CD14-positive monocyte (primary cell): ENCODE measurements at regions not wholly inside any gene's neighbourhood (a gene's known extent, or its start where the extent isn't known, plus 50 kb on each side); places are given as distances from the start of the nearest gene placed in this dataset.

Source experiments
- DNase-seq, 3 donors: peaks; one replicate each; pipeline ENCODE4 v3.0.0-alpha.2; 2011 to 2022
- H2AFZ ChIP-seq: 2 replicates; pipeline ENCODE4 v1.6.0; 2012; ENCODE audit warnings: mild to moderate bottlenecking, low read depth, low read length, inconsistent platforms; ENCODE audit not compliant: insufficient read depth, poor library complexity, severe bottlenecking
- H3K27ac ChIP-seq, 2 donors: 1 replicate in 1 of 2; 2 replicates in 1 of 2; pipeline ENCODE4 v1.5.1; 2012 to 2013; ENCODE audit warnings: low read length in 2 of 2, control low read depth in 1 of 2, inconsistent platforms in 1 of 2, low read depth in 1 of 2, mild to moderate bottlenecking in 1 of 2
- H3K27me3 ChIP-seq, 2 donors: one replicate each; pipeline versions ENCODE4 v1.6.0 to v1.6.1; 2011 to 2013; ENCODE audit warnings: low read length in 2 of 2; ENCODE audit not compliant: control insufficient read depth in 2 of 2, insufficient read depth in 2 of 2
- H3K36me3 ChIP-seq, 2 donors: replicated peaks in 1 of 2; 1 replicate in 1 of 2; 2 replicates in 1 of 2; pipeline versions ENCODE4 v1.5.1 to v1.6.1; 2012 to 2013; ENCODE audit warnings: low read length in 2 of 2, control low read depth in 1 of 2, inconsistent platforms in 1 of 2, mild to moderate bottlenecking in 1 of 2; ENCODE audit not compliant: insufficient read depth in 2 of 2, control insufficient read depth in 1 of 2
- H3K4me1 ChIP-seq, 2 donors: 1 replicate in 1 of 2; 2 replicates in 1 of 2; pipeline versions ENCODE4 v1.5.1 to v1.6.1; 2012 to 2013; ENCODE audit warnings: low read length in 2 of 2, control low read depth in 1 of 2, inconsistent platforms in 1 of 2, mild to moderate bottlenecking in 1 of 2, moderate library complexity in 1 of 2; ENCODE audit not compliant: insufficient read depth in 2 of 2, control insufficient read depth in 1 of 2
- H3K4me2 ChIP-seq: replicated peaks from 2 replicates; pipeline ENCODE3; 2012; ENCODE audit warnings: low read length, moderate library complexity, mild to moderate bottlenecking; ENCODE audit not compliant: poor library complexity, severe bottlenecking; ENCODE audit errors: extremely low read depth
- H3K4me3 ChIP-seq, 3 experiments: fragments of 200-600 bp in 1 of 3; sonication (generic) in 1 of 3; replicated peaks in 1 of 3; 1 replicate in 2 of 3; 2 replicates in 1 of 3; pipeline ENCODE4 v1.5.1; 2011 to 2013; ENCODE audit warnings: low read length in 3 of 3, mild to moderate bottlenecking in 3 of 3, control low read depth in 2 of 3, low read depth in 2 of 3, inconsistent platforms in 1 of 3, moderate library complexity in 1 of 3
- H3K79me2 ChIP-seq: 2 replicates; pipeline ENCODE4 v1.6.0; 2012; ENCODE audit warnings: mild to moderate bottlenecking, control low read depth, inconsistent platforms, low read length, moderate library complexity; ENCODE audit not compliant: insufficient read depth
- H3K9ac ChIP-seq: 2 replicates; pipeline ENCODE4 v1.6.0; 2017; ENCODE audit warnings: low read length, mild to moderate bottlenecking; ENCODE audit not compliant: insufficient read depth, poor library complexity, severe bottlenecking
- H3K9me3 ChIP-seq, 2 donors: replicated peaks in 1 of 2; 1 replicate in 1 of 2; 2 replicates in 1 of 2; pipeline versions ENCODE4 v1.5.1 to v1.6.1; 2012 to 2013; ENCODE audit warnings: low read length in 2 of 2, control low read depth in 1 of 2; ENCODE audit not compliant: control insufficient read depth in 1 of 2, insufficient read depth in 1 of 2
- H4K20me1 ChIP-seq: 2 replicates; pipeline ENCODE4 v1.6.0; 2012; ENCODE audit warnings: mild to moderate bottlenecking, low read length, control low read depth, moderate library complexity; ENCODE audit not compliant: insufficient read depth
- H3K27ac Mint-ChIP-seq, 7 donors: one replicate each; pipeline ENCODE4 v1.8.0; 2020; ENCODE audit warnings: mild to moderate bottlenecking in 7 of 7, mixed read lengths in 7 of 7, moderate library complexity in 6 of 7, inconsistent platforms in 2 of 7
- H3K27me3 Mint-ChIP-seq, 3 donors: one replicate each; pipeline ENCODE4 v1.8.0; 2021 to 2022; ENCODE audit warnings: low read depth in 3 of 3, mild to moderate bottlenecking in 3 of 3, mixed read lengths in 3 of 3, moderate library complexity in 3 of 3, inconsistent platforms in 1 of 3
- H3K36me3 Mint-ChIP-seq, 2 donors: one replicate each; pipeline ENCODE4 v1.8.0; 2020; ENCODE audit warnings: mixed read lengths in 2 of 2, inconsistent platforms in 1 of 2, mild to moderate bottlenecking in 1 of 2
- H3K4me1 Mint-ChIP-seq: one replicate; pipeline ENCODE4 v1.8.0; 2020; ENCODE audit warnings: mild to moderate bottlenecking, mixed read lengths
- H3K4me3 Mint-ChIP-seq, 2 donors: one replicate each; pipeline ENCODE4 v1.8.0; 2020; ENCODE audit warnings: mild to moderate bottlenecking in 2 of 2, mixed read lengths in 2 of 2, moderate library complexity in 1 of 2
- H3K9me3 Mint-ChIP-seq, 7 donors: one replicate each; pipeline ENCODE4 v1.8.0; 2020 to 2022; ENCODE audit warnings: mixed read lengths in 7 of 7, mild to moderate bottlenecking in 6 of 7, moderate library complexity in 6 of 7, inconsistent platforms in 2 of 7
- WGBS: methylation state at CpG from one replicate; pipeline ENCODE4 v1.1.5; 2013; ENCODE audit warnings: missing lambda C conversion rate; ENCODE audit not compliant: insufficient coverage; 5-methylcytosine and 5-hydroxymethylcytosine counted together
- intact Hi-C, 2 donors: fragments of 100-400 bp; cut with micrococcal nuclease; formaldehyde crosslinking; loops; one replicate each; pipeline versions ENCODE4 v1.15.0 to v1.15.1; 2023
- TF ChIP-seq, protein P1 (sequence below): fragments of 200-600 bp; IDR thresholded peaks from one replicate; pipeline ENCODE4 v1.8.0; 2022; ENCODE audit warnings: antibody characterized with exemption, mild to moderate bottlenecking

DNA sequence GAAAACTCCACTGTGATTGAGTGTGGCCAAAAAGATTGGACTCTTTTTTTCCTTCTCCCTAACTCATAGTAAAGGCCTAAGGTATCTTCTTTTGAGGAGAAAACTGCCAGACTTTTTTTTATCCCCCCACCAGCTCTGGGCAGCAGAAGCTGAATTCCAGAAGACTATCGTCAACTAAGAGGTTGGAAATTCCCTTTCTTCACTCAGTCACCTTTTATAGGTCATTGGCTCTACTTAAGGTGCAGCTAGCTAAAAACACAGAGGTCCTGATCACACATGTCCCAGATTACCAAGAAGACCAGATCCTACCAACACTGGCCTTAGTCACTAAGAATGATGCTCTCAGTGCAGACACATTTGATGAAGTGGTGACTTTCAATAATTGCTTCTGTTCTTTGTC is 1441.2 kb downstream of the PLA2G4A start:
- Mint-ChIP-seq H3K9me3 (peaks cover 4 to 9% (median 7%) of the 10 kb centered on the region in 7 donors), H3K27ac (no peak overlapping the region), H3K27me3 (no peaks in the 10 kb centered on the region), H3K4me1 (no peaks in the 10 kb centered on the region), H3K4me3 (no peak overlapping the region), H3K36me3 (no peaks in the 10 kb centered on the region)
- Histone ChIP-seq H3K9ac (no peak overlapping the region), H4K20me1 (no peaks in the 10 kb centered on the region), H3K36me3 (no peaks in the 10 kb centered on the region), H3K4me2 (no peak overlapping the region), H3K79me2 (no peaks in the 10 kb centered on the region), H3K4me1 (no peaks in the 10 kb centered on the region), H3K27me3 (no peaks in the 10 kb centered on the region), H2AFZ (no peak overlapping the region), H3K4me3 (no peak overlapping the region), H3K9me3 (peaks cover 6 to 10% of the 10 kb centered on the region in 2 donors), H3K27ac (no peak overlapping the region)
- WGBS: 100% methylated on average over 1 of the region's 1 CpG
- TF ChIP-seq, protein P1, sequence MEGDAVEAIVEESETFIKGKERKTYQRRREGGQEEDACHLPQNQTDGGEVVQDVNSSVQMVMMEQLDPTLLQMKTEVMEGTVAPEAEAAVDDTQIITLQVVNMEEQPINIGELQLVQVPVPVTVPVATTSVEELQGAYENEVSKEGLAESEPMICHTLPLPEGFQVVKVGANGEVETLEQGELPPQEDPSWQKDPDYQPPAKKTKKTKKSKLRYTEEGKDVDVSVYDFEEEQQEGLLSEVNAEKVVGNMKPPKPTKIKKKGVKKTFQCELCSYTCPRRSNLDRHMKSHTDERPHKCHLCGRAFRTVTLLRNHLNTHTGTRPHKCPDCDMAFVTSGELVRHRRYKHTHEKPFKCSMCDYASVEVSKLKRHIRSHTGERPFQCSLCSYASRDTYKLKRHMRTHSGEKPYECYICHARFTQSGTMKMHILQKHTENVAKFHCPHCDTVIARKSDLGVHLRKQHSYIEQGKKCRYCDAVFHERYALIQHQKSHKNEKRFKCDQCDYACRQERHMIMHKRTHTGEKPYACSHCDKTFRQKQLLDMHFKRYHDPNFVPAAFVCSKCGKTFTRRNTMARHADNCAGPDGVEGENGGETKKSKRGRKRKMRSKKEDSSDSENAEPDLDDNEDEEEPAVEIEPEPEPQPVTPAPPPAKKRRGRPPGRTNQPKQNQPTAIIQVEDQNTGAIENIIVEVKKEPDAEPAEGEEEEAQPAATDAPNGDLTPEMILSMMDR: no peak
- intact Hi-C loops: no loop called here
- DNase-seq: no peak

DNA sequence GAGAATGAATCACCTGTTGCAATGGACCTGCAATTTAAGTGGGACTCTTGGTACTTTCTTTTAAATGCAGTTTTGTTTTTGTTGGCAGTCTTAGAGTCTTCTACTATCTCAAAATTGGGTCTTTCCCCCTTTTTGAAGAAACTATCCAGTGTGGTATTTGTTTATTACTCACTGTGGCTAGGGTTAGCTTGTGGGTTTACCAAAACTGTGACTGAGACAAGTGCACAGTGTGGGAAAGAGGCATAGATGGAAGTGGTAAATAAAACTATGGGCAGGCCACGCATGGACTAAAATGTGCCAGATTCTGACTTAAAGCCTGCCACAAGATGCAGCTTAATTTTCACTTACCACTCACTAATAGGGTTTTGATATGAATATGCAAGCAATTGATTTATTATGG is 1441.7 kb downstream of the PLA2G4A start:
- Mint-ChIP-seq H3K36me3 (no peaks in the 10 kb centered on the region), H3K27ac (no peak overlapping the region), H3K9me3 (peaks cover 4 to 8% (median 6%) of the 10 kb centered on the region in 7 donors), H3K4me3 (no peak overlapping the region), H3K27me3 (no peaks in the 10 kb centered on the region), H3K4me1 (no peaks in the 10 kb centered on the region)
- no peak overlapping the region for H2AFZ ChIP-seq
- H3K36me3 ChIP-seq: no peaks in the 10 kb centered on the region
- no peak overlapping the region for H3K27ac ChIP-seq
- intact Hi-C loops: no loop called here
- no peak for DNase-seq
- H3K4me1 ChIP-seq: no peaks in the 10 kb centered on the region
- H3K9me3 ChIP-seq: peaks cover 6 to 10% of the 10 kb centered on the region in 2 donors
- H3K4me3 ChIP-seq: no peak overlapping the region
- no CpG with 5 or more reads among the region's 1 CpG for WGBS
- no peak overlapping the region for H3K4me2 ChIP-seq
- H3K27me3 ChIP-seq: no peaks in the 10 kb centered on the region
- H4K20me1 ChIP-seq: no peaks in the 10 kb centered on the region
- H3K79me2 ChIP-seq: no peaks in the 10 kb centered on the region
- TF ChIP-seq, protein P1: no peak
- no peak overlapping the region for H3K9ac ChIP-seq
